WERI-Rb-1 (cell line): ENCODE measurements at regions not wholly inside any gene's neighbourhood (a gene's known extent, or its start where the extent isn't known, plus 50 kb on each side); places are given as distances from the start of the nearest gene placed in this dataset.
A peak's percentile ranks its signal among the peaks of the same experiment; 100 is the strongest.

Experiments used
- DNase-seq: peaks from one replicate; pipeline ENCODE4 v3.0.0-alpha.2; 2020
- H3K27ac ChIP-seq: fragments of 250-450 bp; sonication (Bioruptor Pico); 2 replicates; pipeline ENCODE4 v1.5.1; 2020; ENCODE audit warnings: mild to moderate bottlenecking, moderate library complexity
- H3K27me3 ChIP-seq: fragments of 250-450 bp; sonication (Bioruptor Pico); 2 replicates; pipeline ENCODE4 v1.5.1; 2021; ENCODE audit warnings: mild to moderate bottlenecking, low read depth, moderate library complexity; ENCODE audit not compliant: insufficient read depth, severe bottlenecking
- H3K36me3 ChIP-seq: fragments of 250-450 bp; sonication (Bioruptor Pico); 2 replicates; pipeline ENCODE4 v1.5.1; 2020; ENCODE audit warnings: mild to moderate bottlenecking, moderate library complexity
- H3K4me3 ChIP-seq: 2 replicates; pipeline ENCODE4 v1.5.1; 2011; ENCODE audit warnings: low read depth, mild to moderate bottlenecking, control low read depth, low read length
- H3K9me3 ChIP-seq: fragments of 250-450 bp; sonication (Bioruptor Pico); 2 replicates; pipeline ENCODE4 v1.5.1; 2021; ENCODE audit warnings: mild to moderate bottlenecking, moderate library complexity; ENCODE audit not compliant: severe bottlenecking
- TF ChIP-seq, protein P1 (sequence below): IDR thresholded peaks from 2 replicates; pipeline ENCODE4 v1.5.1; 2011; ENCODE audit warnings: low read depth, mild to moderate bottlenecking, control low read depth, inconsistent platforms, low read length

DNA sequence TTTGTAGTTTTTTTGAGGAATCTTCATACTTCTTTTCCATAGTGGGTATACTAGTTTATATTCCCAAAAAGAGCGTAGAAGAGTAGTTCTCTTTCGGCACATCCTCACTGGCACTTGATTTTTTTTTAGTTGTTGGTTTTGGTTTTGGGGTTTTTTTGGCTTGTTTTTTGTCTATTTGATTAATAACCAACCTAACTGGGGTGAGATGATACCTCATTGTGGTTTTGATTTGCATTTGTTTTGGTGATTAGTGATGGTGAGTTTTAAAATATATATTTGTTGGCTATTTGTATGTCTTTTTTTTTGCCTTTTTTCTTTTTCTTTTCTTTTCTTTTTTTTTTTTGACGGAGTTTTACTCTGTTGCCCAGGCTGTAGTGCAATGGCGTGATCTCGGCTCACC lies 69.7 kb upstream of the BTG1 start:
- no peak overlapping the region for H3K27ac ChIP-seq
- TF ChIP-seq, protein P1, sequence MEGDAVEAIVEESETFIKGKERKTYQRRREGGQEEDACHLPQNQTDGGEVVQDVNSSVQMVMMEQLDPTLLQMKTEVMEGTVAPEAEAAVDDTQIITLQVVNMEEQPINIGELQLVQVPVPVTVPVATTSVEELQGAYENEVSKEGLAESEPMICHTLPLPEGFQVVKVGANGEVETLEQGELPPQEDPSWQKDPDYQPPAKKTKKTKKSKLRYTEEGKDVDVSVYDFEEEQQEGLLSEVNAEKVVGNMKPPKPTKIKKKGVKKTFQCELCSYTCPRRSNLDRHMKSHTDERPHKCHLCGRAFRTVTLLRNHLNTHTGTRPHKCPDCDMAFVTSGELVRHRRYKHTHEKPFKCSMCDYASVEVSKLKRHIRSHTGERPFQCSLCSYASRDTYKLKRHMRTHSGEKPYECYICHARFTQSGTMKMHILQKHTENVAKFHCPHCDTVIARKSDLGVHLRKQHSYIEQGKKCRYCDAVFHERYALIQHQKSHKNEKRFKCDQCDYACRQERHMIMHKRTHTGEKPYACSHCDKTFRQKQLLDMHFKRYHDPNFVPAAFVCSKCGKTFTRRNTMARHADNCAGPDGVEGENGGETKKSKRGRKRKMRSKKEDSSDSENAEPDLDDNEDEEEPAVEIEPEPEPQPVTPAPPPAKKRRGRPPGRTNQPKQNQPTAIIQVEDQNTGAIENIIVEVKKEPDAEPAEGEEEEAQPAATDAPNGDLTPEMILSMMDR: no peak
- DNase-seq: no peak
- no peaks in the 10 kb centered on the region for H3K36me3 ChIP-seq
- H3K27me3 ChIP-seq: no peaks in the 10 kb centered on the region
- H3K9me3 ChIP-seq: no peaks in the 10 kb centered on the region
- H3K4me3 ChIP-seq: no peak overlapping the region

DNA sequence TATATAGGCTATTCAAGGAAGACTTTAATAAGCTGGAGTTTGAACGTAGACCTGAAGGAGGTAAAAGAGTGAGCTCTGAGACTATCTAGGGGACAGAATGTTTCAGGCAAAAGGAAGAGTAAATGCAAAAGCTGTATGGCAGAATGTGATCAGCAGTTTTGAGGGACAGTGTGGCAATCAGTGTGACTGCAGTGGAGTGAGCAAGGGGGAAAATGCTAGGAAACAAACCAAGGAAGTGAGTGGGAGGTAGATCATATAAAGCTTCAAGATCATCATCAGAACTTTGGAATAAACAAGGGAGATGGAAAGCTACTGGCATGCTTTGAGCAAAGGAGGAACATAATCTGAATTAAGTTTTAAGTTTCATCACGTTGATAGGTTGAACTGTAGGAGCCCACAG lies 67.5 kb upstream of the BTG1 start:
- Histone ChIP-seq H3K9me3 (no peaks in the 10 kb centered on the region), H3K27ac (no peak overlapping the region), H3K36me3 (no peaks in the 10 kb centered on the region), H3K4me3 (no peak overlapping the region), H3K27me3 (no peaks in the 10 kb centered on the region)
- DNase-seq: no peak
- TF ChIP-seq, protein P1: no peak

DNA sequence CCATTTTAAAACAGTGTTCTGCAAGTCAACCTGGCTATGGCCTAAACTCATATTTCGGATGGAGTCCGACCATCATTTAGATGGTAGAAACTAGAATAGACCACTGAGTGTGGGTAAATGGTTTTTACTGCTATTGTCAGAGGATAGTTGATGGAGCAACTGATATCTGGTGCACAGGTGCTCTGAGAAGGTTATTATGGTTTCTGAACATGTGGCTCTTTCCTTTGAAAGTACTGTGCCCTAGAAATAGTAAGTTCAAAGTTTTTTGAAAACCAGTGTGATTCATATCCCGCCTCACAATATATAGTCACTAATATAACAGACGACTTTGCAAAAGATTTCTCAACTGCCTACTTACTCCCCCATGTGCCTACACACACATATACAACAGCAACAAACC lies 64.4 kb upstream of the BTG1 start:
- H3K27me3 ChIP-seq: no peaks in the 10 kb centered on the region
- no peak for DNase-seq
- H3K36me3 ChIP-seq: no peaks in the 10 kb centered on the region
- no peaks in the 10 kb centered on the region for H3K9me3 ChIP-seq
- no peak overlapping the region for H3K4me3 ChIP-seq
- no peak overlapping the region for H3K27ac ChIP-seq
- TF ChIP-seq, protein P1: no peak

DNA sequence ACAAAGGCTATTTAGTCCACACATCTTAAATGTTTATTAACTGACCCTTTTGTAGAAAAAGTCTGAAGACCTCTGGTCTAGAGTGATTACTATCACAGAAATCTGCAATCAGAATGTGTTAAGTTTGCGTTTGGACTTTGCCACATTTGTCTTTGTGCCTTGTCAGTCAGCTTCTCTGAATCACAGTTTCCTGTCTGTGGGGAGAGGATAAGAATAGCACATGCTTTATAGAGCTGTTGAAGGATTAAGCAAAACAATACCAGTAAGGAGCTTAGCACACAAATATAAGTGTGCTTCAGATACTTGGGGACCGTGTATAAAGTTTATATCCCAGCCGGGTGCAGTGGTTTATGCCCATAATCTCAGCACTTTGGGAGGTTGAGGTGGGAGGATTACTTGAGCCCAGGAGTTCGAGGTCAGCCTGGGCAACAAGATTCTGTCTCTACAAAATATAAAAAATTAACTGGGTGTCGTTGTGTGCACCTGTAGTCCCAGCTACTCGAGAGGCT lies 63.0 kb upstream of the BTG1 start:
- Histone ChIP-seq H3K36me3 (no peaks in the 10 kb centered on the region), H3K9me3 (no peaks in the 10 kb centered on the region), H3K27ac (peak overlapping the region; percentile 41; the same call in 1 of the 2 replicates), H3K27me3 (no peaks in the 10 kb centered on the region), H3K4me3 (peak overlapping the region; percentile 53)
- TF ChIP-seq, protein P1: no peak
- peak; percentile 53 for DNase-seq

DNA sequence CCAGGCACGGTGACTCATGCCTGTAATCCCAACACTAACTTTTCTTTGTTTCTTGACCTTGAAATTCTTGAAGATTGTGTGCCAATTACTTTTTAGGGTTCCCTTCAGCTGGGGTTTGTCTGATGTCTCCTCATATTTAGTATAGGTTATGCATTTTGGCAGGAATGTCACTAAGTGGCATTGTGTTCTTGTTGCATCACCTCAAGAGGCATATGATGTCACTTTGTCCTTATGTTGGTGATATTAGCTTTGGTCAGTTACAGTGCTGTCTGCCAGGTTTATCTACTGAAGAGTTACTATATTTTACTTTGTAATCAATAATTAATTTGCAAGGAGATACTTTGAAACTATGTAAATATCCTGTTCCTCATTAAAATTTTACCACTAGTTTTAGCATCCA lies 61.0 kb upstream of the BTG1 start:
- Histone ChIP-seq H3K27me3 (no peaks in the 10 kb centered on the region), H3K27ac (no peak overlapping the region), H3K9me3 (no peaks in the 10 kb centered on the region), H3K36me3 (no peaks in the 10 kb centered on the region), H3K4me3 (no peak overlapping the region)
- no peak for DNase-seq
- TF ChIP-seq, protein P1: no peak

DNA sequence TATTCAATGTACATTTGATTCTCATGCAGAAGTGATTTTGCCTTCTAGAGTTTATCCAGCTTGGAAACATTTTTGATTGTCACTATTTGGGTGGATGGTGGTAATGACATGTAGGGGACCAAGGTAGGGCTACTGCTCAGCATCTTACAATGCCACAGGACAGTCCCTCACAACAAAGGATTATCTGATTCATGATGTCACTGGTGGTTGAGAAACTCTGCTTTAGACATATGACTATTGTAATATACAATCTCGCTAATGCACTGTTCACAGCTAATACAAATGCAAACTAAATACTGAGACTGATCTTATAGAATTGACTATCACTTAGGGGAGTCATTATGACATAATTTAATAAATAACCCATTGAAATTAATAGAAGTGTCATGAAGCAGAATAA lies 60.4 kb upstream of the BTG1 start:
- DNase-seq: no peak
- Histone ChIP-seq H3K27me3 (no peaks in the 10 kb centered on the region), H3K27ac (no peak overlapping the region), H3K36me3 (no peaks in the 10 kb centered on the region), H3K9me3 (no peaks in the 10 kb centered on the region), H3K4me3 (no peak overlapping the region)
- TF ChIP-seq, protein P1: no peak
